BJ (cell line): ENCODE measurements at regions not wholly inside any gene's neighbourhood (a gene's known extent, or its start where the extent isn't known, plus 50 kb on each side); places are given as distances from the start of the nearest gene placed in this dataset.

Experiments
- CTCF ChIA-PET: fragments of 350-600 bp; formaldehyde crosslinking; extraction: SDS; loops from one replicate; lab custom pipeline; 2021; ENCODE audit warnings: antibody characterized with exemption, inconsistent platforms; lab: Yijun Ruan, JAX
- POLR2A ChIA-PET: fragments of 300-600 bp; sonication (Branson Sonifier 250); formaldehyde crosslinking; extraction: SDS; loops from one replicate; lab custom pipeline; 2021; ENCODE audit warnings: antibody characterized with exemption; lab: Charles Lee
- DNase-seq: peaks from one replicate; pipeline ENCODE4 v3.0.0-alpha.2; 2011; ENCODE audit warnings: low read depth
- H3K27me3 ChIP-seq: 2 replicates; pipeline ENCODE4 v1.6.0; 2011; ENCODE audit warnings: low read length; ENCODE audit not compliant: control insufficient read depth, insufficient read depth
- H3K36me3 ChIP-seq: 2 replicates; pipeline ENCODE4 v1.5.1; 2011; ENCODE audit warnings: low read length; ENCODE audit not compliant: control insufficient read depth, insufficient read depth
- H3K4me3 ChIP-seq: 2 replicates; pipeline ENCODE4 v1.5.1; 2011; ENCODE audit warnings: low read depth, mild to moderate bottlenecking, control low read depth, low read length
- TF ChIP-seq, protein P1 (sequence below): IDR thresholded peaks from 2 replicates; pipeline ENCODE4 v1.5.1; 2011; ENCODE audit warnings: low read depth, mild to moderate bottlenecking, control low read depth, inconsistent platforms, low read length, moderate library complexity; ENCODE audit not compliant: insufficient read depth

DNA sequence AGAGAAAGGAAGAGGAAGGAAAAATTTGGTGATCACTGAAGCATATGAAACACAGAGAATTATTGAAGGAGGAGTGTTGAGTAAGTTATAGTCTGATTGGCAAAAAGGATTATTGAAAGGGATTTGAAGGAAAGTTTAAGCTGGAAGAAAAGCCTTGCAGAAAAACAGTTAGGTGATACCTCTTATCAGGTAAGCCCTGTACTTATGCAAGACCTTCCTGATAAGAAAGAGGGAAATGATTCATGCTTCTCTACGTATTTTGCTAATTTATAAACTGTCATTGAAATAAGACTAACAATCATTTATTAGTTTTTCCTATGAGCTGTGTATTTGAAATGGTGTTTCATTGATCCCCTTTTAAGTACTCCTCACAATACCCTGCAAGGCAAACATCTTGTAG is 793.9 kb upstream of the NRXN1 start:
- no peaks in the 10 kb centered on the region for H3K36me3 ChIP-seq
- TF ChIP-seq, protein P1, sequence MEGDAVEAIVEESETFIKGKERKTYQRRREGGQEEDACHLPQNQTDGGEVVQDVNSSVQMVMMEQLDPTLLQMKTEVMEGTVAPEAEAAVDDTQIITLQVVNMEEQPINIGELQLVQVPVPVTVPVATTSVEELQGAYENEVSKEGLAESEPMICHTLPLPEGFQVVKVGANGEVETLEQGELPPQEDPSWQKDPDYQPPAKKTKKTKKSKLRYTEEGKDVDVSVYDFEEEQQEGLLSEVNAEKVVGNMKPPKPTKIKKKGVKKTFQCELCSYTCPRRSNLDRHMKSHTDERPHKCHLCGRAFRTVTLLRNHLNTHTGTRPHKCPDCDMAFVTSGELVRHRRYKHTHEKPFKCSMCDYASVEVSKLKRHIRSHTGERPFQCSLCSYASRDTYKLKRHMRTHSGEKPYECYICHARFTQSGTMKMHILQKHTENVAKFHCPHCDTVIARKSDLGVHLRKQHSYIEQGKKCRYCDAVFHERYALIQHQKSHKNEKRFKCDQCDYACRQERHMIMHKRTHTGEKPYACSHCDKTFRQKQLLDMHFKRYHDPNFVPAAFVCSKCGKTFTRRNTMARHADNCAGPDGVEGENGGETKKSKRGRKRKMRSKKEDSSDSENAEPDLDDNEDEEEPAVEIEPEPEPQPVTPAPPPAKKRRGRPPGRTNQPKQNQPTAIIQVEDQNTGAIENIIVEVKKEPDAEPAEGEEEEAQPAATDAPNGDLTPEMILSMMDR, result no peak
- DNase-seq, result no peak
- H3K27me3 ChIP-seq, result no peaks in the 10 kb centered on the region
- CTCF ChIA-PET, result no interaction called here
- no peak overlapping the region for H3K4me3 ChIP-seq
- POLR2A ChIA-PET, result interaction anchor here (0.6 kb wide), 1 partner anchor 1121 kb away, joined by 3 read pairs; no protein-coding TSS in a partner anchor

DNA sequence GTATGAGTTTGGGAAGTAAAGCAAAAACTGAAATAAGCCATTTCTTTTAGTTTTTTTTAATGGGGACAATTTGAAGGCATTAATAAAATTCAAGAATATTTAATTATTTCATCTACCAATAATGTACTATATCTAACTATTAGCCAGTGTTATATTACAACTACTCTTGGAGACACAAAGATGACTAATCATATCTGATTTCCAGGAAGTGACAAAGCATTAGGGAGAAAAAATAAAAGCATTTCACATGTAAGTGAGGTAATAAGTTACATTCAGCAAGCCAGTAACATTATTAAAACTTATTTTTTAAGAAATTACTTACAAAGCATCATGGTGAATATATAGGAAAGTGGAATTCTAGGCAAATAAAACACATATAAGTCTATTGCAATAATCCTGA is 781.3 kb upstream of the NRXN1 start:
- CTCF ChIA-PET, result no interaction called here
- POLR2A ChIA-PET, result no interaction called here
- DNase-seq, result no peak
- Histone ChIP-seq H3K36me3 (no peaks in the 10 kb centered on the region), H3K4me3 (no peak overlapping the region), H3K27me3 (no peaks in the 10 kb centered on the region)
- TF ChIP-seq, protein P1, result no peak

DNA sequence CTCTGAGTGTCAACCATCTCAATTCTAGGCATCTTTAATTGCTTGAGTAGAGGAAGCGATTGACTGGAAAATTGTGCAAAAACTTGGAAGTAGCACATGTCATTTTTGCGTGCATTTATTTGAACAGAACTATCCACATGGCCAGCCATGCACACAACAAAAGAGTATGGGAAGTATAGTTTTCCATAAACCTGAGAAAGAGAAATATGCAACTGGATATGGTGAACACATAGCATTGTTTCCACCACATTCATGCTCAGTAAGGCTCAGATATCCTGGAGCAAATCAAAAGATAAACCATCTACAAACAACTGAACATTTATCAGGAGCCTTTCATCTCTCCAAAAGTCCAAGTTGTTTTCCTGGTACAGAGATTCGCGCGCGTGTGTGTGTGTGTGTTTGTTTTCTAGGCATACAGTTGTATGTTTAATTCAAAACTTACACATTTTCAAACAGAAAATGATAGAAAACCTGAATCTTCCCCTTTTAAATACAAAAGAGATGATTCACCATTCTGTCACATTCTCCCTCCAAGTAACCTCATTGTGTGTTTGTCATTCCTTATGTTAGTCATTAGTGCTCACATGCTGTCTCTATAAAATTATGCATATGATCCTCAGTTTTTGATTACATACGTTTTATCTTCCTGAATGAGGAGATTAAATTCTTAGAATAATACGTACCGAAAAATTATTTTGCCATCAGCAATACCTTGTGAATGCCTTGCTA is 780.4 kb upstream of the NRXN1 start:
- DNase-seq, result no peak

DNA sequence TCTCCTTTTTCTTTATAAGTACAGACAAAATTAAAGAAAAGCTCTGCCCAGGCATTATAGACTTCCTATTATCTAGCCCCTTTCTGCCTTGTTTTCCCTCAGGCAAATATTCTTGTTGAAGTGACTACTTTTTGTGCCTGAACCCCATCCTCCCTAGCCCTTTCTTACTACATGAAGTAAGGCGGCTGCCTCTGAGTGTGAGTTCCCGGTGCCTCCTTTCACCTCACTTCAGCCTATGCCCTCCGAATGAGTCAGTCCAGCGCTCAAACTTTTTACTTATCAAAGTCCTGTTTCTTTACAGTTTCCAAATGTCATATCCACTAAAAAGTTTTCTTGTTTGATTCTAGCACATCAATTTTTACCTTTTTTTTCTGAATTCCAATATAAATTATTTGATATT is 778.3 kb upstream of the NRXN1 start:
- DNase-seq, result no peak
- ChIA-PET POLR2A (no interaction called here), CTCF (no interaction called here)
- TF ChIP-seq, protein P1, result no peak
- Histone ChIP-seq H3K36me3 (no peaks in the 10 kb centered on the region), H3K4me3 (no peak overlapping the region), H3K27me3 (no peaks in the 10 kb centered on the region)

More for the DNA sequence above, 780.4 kb upstream of the NRXN1 start:
- Histone ChIP-seq H3K27me3 (no peaks in the 10 kb centered on the region), H3K36me3 (no peaks in the 10 kb centered on the region), H3K4me3 (no peak overlapping the region)
- TF ChIP-seq, protein P1, result no peak
- POLR2A ChIA-PET, result no interaction called here
- CTCF ChIA-PET, result no interaction called here

DNA sequence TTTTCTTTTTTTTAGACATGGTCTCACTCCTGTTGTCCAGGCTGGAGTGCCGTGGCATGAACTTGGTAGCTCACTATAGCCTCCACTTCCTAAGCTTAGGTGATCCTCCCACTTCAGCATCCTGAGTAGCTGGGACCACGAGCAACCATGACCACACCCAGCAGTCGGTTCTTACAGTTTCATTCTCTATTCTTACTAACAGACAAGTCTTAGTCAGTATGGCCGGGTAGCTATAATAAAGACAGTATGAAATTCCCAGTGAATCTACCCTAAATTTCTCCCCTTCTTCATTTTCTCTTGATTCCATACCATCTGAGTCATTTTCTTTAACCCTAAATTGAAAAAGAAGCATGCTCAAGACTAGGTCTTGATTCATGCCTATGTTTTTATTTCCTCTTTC is 775.3 kb upstream of the NRXN1 start:
- TF ChIP-seq, protein P1, result no peak
- DNase-seq, result no peak
- no peaks in the 10 kb centered on the region for H3K36me3 ChIP-seq
- POLR2A ChIA-PET, result no interaction called here
- no peaks in the 10 kb centered on the region for H3K27me3 ChIP-seq
- CTCF ChIA-PET, result no interaction called here
- no peak overlapping the region for H3K4me3 ChIP-seq
